ENCODE measurements at regions not wholly inside any gene's neighbourhood (a gene's known extent, or its start where the extent isn't known, plus 50 kb on each side); places are given as distances from the start of the nearest gene placed in this dataset.

DNA sequence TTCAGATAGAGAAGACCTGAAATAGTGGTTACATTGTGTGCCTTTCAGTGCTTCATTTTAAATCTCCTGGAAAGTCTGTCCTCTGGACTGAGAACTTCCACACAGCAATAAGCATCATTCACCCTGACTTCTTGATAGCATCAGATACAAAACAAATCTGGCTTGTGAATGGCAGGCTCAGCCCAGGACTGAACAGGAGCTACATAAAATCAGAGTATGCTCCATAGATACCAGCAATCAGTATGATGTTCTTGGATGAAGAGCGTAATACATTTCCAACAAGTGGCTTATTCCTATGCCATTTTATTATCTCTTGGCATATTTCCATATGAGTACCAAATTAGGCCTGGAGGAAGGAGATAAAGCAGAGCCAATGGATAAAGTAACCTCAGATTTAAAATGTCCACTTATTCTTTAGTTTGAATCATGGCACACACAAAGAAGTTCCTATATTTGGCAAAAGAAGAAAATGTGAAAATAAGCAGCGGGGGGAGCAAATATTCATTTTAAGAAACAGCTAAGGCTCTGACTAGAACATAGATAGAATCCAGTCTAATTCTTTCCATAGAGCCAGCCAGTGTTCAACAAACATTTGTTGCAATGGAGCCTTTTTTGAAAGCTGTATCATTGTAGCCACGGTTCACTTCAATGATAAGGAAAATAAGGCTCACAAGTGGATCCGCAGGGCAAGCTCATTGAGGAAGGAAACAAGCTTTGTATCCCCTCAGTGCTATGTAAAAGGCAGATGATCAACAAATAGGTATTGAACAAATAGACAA is 230.8 kb upstream of the CHAC2 start:
- TF ChIP-seq POLR2A (IDR thresholded peaks at IDR 0.05) (no peak), EP300 (IDR thresholded peaks at IDR 0.05) (no peak)
- TF ChIP-seq, protein P1, sequence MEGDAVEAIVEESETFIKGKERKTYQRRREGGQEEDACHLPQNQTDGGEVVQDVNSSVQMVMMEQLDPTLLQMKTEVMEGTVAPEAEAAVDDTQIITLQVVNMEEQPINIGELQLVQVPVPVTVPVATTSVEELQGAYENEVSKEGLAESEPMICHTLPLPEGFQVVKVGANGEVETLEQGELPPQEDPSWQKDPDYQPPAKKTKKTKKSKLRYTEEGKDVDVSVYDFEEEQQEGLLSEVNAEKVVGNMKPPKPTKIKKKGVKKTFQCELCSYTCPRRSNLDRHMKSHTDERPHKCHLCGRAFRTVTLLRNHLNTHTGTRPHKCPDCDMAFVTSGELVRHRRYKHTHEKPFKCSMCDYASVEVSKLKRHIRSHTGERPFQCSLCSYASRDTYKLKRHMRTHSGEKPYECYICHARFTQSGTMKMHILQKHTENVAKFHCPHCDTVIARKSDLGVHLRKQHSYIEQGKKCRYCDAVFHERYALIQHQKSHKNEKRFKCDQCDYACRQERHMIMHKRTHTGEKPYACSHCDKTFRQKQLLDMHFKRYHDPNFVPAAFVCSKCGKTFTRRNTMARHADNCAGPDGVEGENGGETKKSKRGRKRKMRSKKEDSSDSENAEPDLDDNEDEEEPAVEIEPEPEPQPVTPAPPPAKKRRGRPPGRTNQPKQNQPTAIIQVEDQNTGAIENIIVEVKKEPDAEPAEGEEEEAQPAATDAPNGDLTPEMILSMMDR (IDR thresholded peaks at IDR 0.05) = no peak
- Histone ChIP-seq H3K27ac (no peak overlapping the region), H3K9me3 (no peaks in the 10 kb centered on the region), H3K36me3 (no peaks in the 10 kb centered on the region), H3K4me1 (ENCODE audit: insufficient read depth) (no peaks in the 10 kb centered on the region), H3K27me3 (no peaks in the 10 kb centered on the region), H3K4me3 (no peak overlapping the region)
- intact Hi-C loops (cut with DNase I) = no loop called here
- DNase-seq = no peak
- WGBS, 3 donors = 71 to 75% (median 72%) methylated on average over 4 of the region's 4 CpGs

DNA sequence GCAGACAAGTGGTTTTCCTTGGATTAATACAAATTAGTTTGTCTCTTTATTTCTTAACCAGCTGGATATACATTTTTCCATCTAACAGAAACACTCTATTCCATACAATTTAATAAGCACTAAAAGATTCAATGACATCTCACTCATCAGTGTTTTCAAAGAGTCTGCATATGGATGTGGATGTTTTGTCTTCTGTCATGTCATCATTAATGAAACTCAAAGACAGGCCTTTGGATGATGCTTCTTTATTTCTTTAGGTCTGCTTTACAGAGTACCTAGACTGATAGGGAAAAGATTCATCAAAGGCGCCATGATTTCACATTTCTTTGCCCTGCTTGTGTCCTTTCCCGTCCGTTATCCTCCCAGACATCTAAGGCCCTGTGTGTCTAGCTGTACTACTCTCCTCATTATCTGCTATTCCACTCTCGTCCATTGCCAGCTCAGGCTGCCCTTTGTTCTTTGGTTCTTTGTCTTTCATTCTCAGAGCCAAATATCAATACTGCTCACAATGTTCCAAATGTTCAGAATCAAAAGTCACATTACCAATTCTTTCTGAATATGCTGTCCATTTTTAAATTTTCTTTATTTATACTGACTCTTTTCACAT is 232.3 kb upstream of the CHAC2 start:
- TF ChIP-seq EP300 (IDR thresholded peaks at IDR 0.05) (no peak), POLR2A (IDR thresholded peaks at IDR 0.05) (no peak)
- TF ChIP-seq, protein P1 (IDR thresholded peaks at IDR 0.05) = no peak
- intact Hi-C loops (cut with DNase I) = no loop called here
- 85 to 91% (median 90%) methylated on average over 4 of the region's 4 CpGs for WGBS, 3 donors

DNA sequence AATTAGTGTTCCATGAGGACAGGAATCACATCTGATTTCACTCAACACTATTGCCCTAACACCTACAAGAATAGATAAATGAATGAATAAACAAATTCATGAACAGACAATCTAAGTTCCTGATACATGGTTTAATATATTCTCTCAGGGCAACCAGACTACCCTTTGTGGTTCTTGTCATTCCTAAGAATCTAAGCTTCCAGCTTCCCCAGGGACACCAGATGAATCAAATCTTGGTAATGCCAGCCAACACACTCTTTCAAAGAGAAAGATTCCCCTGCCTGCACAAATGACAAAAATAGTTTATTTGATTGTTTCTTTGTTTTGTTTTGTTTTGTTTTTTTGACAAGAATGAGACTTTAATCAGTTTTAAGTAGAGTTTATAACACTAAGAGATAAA is 237.5 kb upstream of the CHAC2 start:
- no peak overlapping the region for H3K4me3 ChIP-seq
- no peaks in the 10 kb centered on the region for H3K9me3 ChIP-seq
- no peaks in the 10 kb centered on the region for H3K27me3 ChIP-seq
- H3K4me1 ChIP-seq (ENCODE audit: insufficient read depth) = no peaks in the 10 kb centered on the region
- TF ChIP-seq EP300 (IDR thresholded peaks at IDR 0.05) (no peak), POLR2A (IDR thresholded peaks at IDR 0.05) (no peak)
- intact Hi-C loops (cut with DNase I) = no loop called here
- no peaks in the 10 kb centered on the region for H3K36me3 ChIP-seq
- H3K27ac ChIP-seq = no peak overlapping the region
- DNase-seq = no peak

More for the DNA sequence above, 232.3 kb upstream of the CHAC2 start:
- DNase-seq = no peak
- H3K27me3 ChIP-seq = no peaks in the 10 kb centered on the region
- no peaks in the 10 kb centered on the region for H3K4me1 ChIP-seq (ENCODE audit: insufficient read depth)
- H3K4me3 ChIP-seq = no peak overlapping the region
- no peaks in the 10 kb centered on the region for H3K36me3 ChIP-seq
- H3K9me3 ChIP-seq = no peaks in the 10 kb centered on the region
- no peak overlapping the region for H3K27ac ChIP-seq

DNA sequence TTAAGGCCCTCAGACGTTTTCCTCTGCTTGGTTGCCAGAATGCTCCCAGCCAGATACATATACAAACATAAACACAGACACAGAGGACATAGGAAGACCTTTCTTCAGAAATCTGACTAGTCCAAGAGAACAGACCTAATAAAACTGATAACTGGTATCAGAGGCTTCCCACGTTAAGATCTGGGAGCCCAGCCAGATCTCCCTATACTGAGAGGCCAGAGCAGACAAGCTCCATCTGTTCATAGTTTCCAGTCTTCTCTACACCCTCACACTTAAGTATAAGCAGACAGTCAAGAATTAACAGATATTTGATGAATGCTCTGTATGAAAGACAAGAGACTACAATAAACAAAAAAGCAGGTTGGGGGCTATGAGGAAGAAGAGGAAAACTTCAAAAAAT is 240.5 kb upstream of the CHAC2 start:
- TF ChIP-seq EP300 (IDR thresholded peaks at IDR 0.05) (no peak), POLR2A (IDR thresholded peaks at IDR 0.05) (no peak)
- TF ChIP-seq, protein P1 (IDR thresholded peaks at IDR 0.05) = no peak
- DNase-seq = no peak
- no peaks in the 10 kb centered on the region for H3K27me3 ChIP-seq
- WGBS, 3 donors = 14 to 20% (median 18%) methylated on average over 2 of the region's 2 CpGs
- H3K4me1 ChIP-seq (ENCODE audit: insufficient read depth) = no peaks in the 10 kb centered on the region
- H3K27ac ChIP-seq = no peak overlapping the region
- H3K4me3 ChIP-seq = no peak overlapping the region
- intact Hi-C loops (cut with DNase I) = no loop called here
- no peaks in the 10 kb centered on the region for H3K36me3 ChIP-seq
- no peaks in the 10 kb centered on the region for H3K9me3 ChIP-seq
